ENCODE measurements at regions not wholly inside any gene's neighbourhood (a gene's known extent, or its start where the extent isn't known, plus 50 kb on each side); places are given as distances from the start of the nearest gene placed in this dataset.

DNA sequence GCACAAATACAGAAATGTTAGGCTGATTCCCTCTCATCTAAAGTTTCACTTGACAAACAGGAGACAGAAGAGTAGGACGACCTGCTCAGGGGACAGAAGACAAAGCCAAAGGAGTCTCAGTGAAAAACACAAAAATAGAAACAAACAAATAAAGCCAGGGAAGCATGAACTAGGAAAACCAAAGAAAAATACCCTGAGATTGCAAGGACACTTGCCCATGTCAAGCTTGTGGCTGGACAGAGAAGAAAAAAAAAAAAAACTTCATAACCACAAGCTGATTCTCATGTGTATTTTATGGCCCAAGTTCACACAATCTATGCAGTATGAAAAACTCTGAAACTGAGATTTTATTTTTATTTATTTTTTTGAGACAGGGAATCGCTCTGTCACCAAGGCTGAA is 85.6 kb upstream of the BEND6 start:
- no peak for TF ChIP-seq FOXP1 (IDR thresholded peaks at IDR 0.05)
- TF ChIP-seq FOXP1 (CRISPR knock-in tag; IDR thresholded peaks at IDR 0.05): no peak
- no peak for TF ChIP-seq FOXK2 (IDR thresholded peaks at IDR 0.05)
- no peak for TF ChIP-seq EZH2 (conservative IDR thresholded peaks at IDR 0.05; ENCODE audit: low read depth, low read length)
- TF ChIP-seq ZNF629 (CRISPR knock-in tag; conservative IDR thresholded peaks at IDR 0.05): no peak
- no peak for TF ChIP-seq HMG20B (CRISPR knock-in tag; conservative IDR thresholded peaks at IDR 0.05)
- no peak for TF ChIP-seq THAP11 (CRISPR knock-in tag; IDR thresholded peaks at IDR 0.05)
- TF ChIP-seq, protein P1, sequence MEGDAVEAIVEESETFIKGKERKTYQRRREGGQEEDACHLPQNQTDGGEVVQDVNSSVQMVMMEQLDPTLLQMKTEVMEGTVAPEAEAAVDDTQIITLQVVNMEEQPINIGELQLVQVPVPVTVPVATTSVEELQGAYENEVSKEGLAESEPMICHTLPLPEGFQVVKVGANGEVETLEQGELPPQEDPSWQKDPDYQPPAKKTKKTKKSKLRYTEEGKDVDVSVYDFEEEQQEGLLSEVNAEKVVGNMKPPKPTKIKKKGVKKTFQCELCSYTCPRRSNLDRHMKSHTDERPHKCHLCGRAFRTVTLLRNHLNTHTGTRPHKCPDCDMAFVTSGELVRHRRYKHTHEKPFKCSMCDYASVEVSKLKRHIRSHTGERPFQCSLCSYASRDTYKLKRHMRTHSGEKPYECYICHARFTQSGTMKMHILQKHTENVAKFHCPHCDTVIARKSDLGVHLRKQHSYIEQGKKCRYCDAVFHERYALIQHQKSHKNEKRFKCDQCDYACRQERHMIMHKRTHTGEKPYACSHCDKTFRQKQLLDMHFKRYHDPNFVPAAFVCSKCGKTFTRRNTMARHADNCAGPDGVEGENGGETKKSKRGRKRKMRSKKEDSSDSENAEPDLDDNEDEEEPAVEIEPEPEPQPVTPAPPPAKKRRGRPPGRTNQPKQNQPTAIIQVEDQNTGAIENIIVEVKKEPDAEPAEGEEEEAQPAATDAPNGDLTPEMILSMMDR (CRISPR knock-in tag; IDR thresholded peaks at IDR 0.05): no peak
- no peak for TF ChIP-seq HOXA7 (CRISPR knock-in tag; IDR thresholded peaks at IDR 0.05)
- no peak for TF ChIP-seq ZBTB7A (CRISPR knock-in tag; IDR thresholded peaks at IDR 0.05)
- TF ChIP-seq ARNT (IDR thresholded peaks at IDR 0.05): no peak

Data from HepG2 (cell line).